ENCODE measurements at regions not wholly inside any gene's neighbourhood (a gene's known extent, or its start where the extent isn't known, plus 50 kb on each side); places are given as distances from the start of the nearest gene placed in this dataset.

DNA sequence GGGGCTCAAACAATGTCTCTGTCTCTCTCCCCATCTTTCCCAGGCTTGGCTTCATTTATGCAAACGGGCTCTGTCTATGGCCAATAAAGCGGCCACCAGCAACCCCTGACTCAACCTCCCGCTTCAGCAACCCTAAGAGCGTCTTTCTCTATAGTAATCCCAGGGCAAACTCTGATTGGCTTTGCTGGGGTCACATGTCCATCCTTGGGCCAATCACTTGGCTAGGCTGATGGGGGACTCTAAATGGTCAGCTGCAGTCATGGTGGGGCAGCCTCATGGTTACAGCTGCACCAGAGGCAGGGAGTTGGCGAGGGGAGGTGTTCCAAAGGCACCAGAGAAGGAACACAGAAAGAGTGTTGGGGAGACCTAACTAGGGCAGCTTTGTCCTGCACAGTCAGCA lies 68.5 kb upstream of the BLCAP start:
- H3K9me3 ChIP-seq (ENCODE audit: control insufficient read depth in 4 of 4, insufficient read depth in 3 of 4, low read length in 3 of 4), result peaks cover 0 to 9% (median 0%) of the 10 kb centered on the region in 4 donors
- no peak for DNase-seq
- H3K27me3 ChIP-seq (ENCODE audit: control insufficient read depth in 3 of 3, insufficient read depth in 3 of 3, low read length in 2 of 3), result peaks cover 0 to 6% (median 0%) of the 10 kb centered on the region in 3 donors
- TF ChIP-seq, protein P1, sequence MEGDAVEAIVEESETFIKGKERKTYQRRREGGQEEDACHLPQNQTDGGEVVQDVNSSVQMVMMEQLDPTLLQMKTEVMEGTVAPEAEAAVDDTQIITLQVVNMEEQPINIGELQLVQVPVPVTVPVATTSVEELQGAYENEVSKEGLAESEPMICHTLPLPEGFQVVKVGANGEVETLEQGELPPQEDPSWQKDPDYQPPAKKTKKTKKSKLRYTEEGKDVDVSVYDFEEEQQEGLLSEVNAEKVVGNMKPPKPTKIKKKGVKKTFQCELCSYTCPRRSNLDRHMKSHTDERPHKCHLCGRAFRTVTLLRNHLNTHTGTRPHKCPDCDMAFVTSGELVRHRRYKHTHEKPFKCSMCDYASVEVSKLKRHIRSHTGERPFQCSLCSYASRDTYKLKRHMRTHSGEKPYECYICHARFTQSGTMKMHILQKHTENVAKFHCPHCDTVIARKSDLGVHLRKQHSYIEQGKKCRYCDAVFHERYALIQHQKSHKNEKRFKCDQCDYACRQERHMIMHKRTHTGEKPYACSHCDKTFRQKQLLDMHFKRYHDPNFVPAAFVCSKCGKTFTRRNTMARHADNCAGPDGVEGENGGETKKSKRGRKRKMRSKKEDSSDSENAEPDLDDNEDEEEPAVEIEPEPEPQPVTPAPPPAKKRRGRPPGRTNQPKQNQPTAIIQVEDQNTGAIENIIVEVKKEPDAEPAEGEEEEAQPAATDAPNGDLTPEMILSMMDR (IDR thresholded peaks at IDR 0.05; ENCODE audit: control extremely low read depth, extremely low read depth), result no peak
- no peak for ATAC-seq (ENCODE audit: insufficient read depth, low FRiP score)
- H3K4me1 ChIP-seq (ENCODE audit: control insufficient read depth in 5 of 5, insufficient read depth in 5 of 5, low read length in 5 of 5), result peaks cover 0 to 4% (median 0%) of the 10 kb centered on the region in 5 donors
- no peaks in the 10 kb centered on the region for H3K36me3 ChIP-seq (ENCODE audit: control insufficient read depth in 4 of 4, insufficient read depth in 4 of 4, low read length in 4 of 4)
- no peak overlapping the region for H3K9ac ChIP-seq (ENCODE audit: insufficient read depth in 1 of 2, low read length in 2 of 2)
- WGBS, 2 donors, result 96 to 98% methylated on average over 5 of the region's 5 CpGs
- H3K4me3 ChIP-seq, result no peak overlapping the region
- H3K27ac ChIP-seq (ENCODE audit: low read depth in 1 of 2, low read length in 1 of 2), result no peak overlapping the region

DNA sequence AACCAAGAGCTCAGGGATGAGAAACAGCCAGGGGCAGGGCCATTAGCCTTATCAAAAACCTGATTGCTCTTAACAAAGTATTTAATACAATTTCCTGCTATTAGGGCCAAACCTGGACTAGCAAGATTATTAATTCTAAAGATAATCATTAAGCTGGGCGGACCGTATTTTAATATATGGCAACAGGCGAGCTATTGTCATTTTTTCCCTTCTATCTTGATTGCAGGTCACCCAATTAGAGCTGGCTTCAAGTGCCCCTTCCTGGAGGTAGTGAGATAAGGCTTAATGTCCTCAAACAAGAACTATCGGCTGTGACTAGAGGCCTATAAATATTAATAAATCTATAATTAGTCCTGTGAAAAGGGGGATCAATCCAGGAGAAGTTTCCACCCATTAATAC lies 66.0 kb upstream of the BLCAP start:
- Histone ChIP-seq H3K9me3 (ENCODE audit: control insufficient read depth in 4 of 4, insufficient read depth in 3 of 4, low read length in 3 of 4) (peaks cover 0 to 7% (median 0%) of the 10 kb centered on the region in 4 donors), H3K27ac (ENCODE audit: low read depth in 1 of 2, low read length in 1 of 2) (no peak overlapping the region), H3K36me3 (ENCODE audit: control insufficient read depth in 4 of 4, insufficient read depth in 4 of 4, low read length in 4 of 4) (no peaks in the 10 kb centered on the region), H3K4me3 (no peak overlapping the region), H3K9ac (ENCODE audit: insufficient read depth in 1 of 2, low read length in 2 of 2) (no peak overlapping the region), H3K27me3 (ENCODE audit: control insufficient read depth in 3 of 3, insufficient read depth in 3 of 3, low read length in 2 of 3) (peaks cover 0 to 6% (median 0%) of the 10 kb centered on the region in 3 donors), H3K4me1 (ENCODE audit: control insufficient read depth in 5 of 5, insufficient read depth in 5 of 5, low read length in 5 of 5) (peaks cover 0 to 3% (median 0%) of the 10 kb centered on the region in 5 donors)
- no peak for ATAC-seq (ENCODE audit: insufficient read depth, low FRiP score)
- DNase-seq, result no peak
- TF ChIP-seq, protein P1 (IDR thresholded peaks at IDR 0.05; ENCODE audit: control extremely low read depth, extremely low read depth), result no peak
- 66 to 85% methylated on average over 4 of the region's 4 CpGs for WGBS, 2 donors

DNA sequence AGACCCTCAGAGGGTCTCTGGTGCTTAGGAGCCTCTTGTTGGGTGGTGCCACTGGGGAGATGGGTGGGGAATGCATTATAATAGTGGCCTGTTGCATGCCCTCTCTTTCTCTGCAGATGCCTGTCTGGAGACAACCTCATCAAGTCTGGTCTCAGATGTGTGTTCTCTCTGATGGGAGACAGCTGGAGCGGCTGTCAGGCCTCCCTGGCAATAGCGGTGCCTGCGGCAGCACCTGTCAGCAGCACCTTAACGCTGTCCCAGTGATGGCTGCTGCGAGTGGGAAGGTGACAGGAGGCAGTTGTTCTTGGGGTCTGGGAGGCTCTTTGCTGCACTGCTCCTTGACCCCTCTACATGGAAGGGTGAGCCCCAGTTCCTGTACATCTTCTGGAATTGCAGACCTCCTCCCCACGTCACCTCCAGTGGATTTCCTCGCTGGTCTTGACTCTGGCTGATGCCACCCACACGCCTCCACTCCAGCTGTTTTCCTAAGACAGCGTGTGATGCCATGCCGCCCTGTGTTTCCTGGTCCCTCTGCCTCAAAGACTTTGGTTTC lies 63.3 kb upstream of the BLCAP start:
- peaks cover 0 to 3% (median 0%) of the 10 kb centered on the region in 3 donors for H3K27me3 ChIP-seq (ENCODE audit: control insufficient read depth in 3 of 3, insufficient read depth in 3 of 3, low read length in 2 of 3)
- H3K36me3 ChIP-seq (ENCODE audit: control insufficient read depth in 4 of 4, insufficient read depth in 4 of 4, low read length in 4 of 4), result no peaks in the 10 kb centered on the region
- TF ChIP-seq, protein P1 (IDR thresholded peaks at IDR 0.05; ENCODE audit: control extremely low read depth, extremely low read depth), result no peak
- 61 to 69% methylated on average over 10 of the region's 10 CpGs for WGBS, 2 donors
- DNase-seq (no peak), ATAC-seq (ENCODE audit: insufficient read depth, low FRiP score) (no peak)
- H3K4me3 ChIP-seq, result no peak overlapping the region
- H3K4me1 ChIP-seq (ENCODE audit: control insufficient read depth in 5 of 5, insufficient read depth in 5 of 5, low read length in 5 of 5), result no peaks in the 10 kb centered on the region
- H3K9ac ChIP-seq (ENCODE audit: insufficient read depth in 1 of 2, low read length in 2 of 2), result no peak overlapping the region
- no peak overlapping the region for H3K27ac ChIP-seq (ENCODE audit: low read depth in 1 of 2, low read length in 1 of 2)
- peaks cover 0 to 2% (median 0%) of the 10 kb centered on the region in 4 donors for H3K9me3 ChIP-seq (ENCODE audit: control insufficient read depth in 4 of 4, insufficient read depth in 3 of 4, low read length in 3 of 4)

DNA sequence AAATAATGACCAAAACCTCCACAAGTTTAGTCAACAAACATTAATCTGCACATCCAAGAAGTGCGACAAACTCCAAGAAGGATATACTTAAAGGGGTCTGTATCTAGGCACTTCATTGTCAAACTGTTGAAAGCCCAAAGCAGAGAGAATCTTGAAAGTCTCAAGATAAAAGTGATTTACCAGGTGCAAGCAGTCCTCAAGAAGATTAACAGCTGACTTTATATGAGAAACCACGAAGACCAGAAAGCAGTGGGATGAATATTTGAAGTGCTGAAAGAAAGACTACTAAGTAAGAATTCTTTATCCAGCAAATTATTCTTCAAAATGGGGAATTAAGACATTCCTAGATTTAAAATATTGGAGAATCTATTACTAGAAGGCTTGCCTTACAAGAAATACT lies 58.4 kb upstream of the BLCAP start:
- Histone ChIP-seq H3K27me3 (ENCODE audit: control insufficient read depth in 3 of 3, insufficient read depth in 3 of 3, low read length in 2 of 3) (peaks cover 0 to 2% (median 2%) of the 10 kb centered on the region in 3 donors), H3K4me3 (no peak overlapping the region), H3K9me3 (ENCODE audit: control insufficient read depth in 4 of 4, insufficient read depth in 3 of 4, low read length in 3 of 4) (peaks cover 0 to 2% (median 0%) of the 10 kb centered on the region in 4 donors), H3K36me3 (ENCODE audit: control insufficient read depth in 4 of 4, insufficient read depth in 4 of 4, low read length in 4 of 4) (no peaks in the 10 kb centered on the region), H3K4me1 (ENCODE audit: control insufficient read depth in 5 of 5, insufficient read depth in 5 of 5, low read length in 5 of 5) (no peaks in the 10 kb centered on the region), H3K27ac (ENCODE audit: low read depth in 1 of 2, low read length in 1 of 2) (no peak overlapping the region), H3K9ac (ENCODE audit: insufficient read depth in 1 of 2, low read length in 2 of 2) (no peak overlapping the region)
- TF ChIP-seq, protein P1 (IDR thresholded peaks at IDR 0.05; ENCODE audit: control extremely low read depth, extremely low read depth), result no peak
- WGBS, 2 donors, result 81 to 85% methylated on average over 2 of the region's 2 CpGs
- no peak for ATAC-seq (ENCODE audit: insufficient read depth, low FRiP score)
- no peak for DNase-seq

Measured in lung (tissue), 11 donors.